SKM-1 treated with dmso at 0.1 percent for 144 hours (cell line): ENCODE measurements at regions not wholly inside any gene's neighbourhood (a gene's known extent, or its start where the extent isn't known, plus 50 kb on each side); places are given as distances from the start of the nearest gene placed in this dataset.
A peak's percentile ranks its signal among the peaks of the same experiment; 100 is the strongest.

Experiments
- DNase-seq: peaks from one replicate; lab custom pipeline; 2025; ENCODE audit not compliant: unreplicated experiment; lab: John Stamatoyannopoulos, UW

GRCh38 chr7:124515106-124515830 lies 250.3 kb downstream of the GPR37 start:
- no peak for DNase-seq

GRCh38 chr7:124514471-124514870 lies 251.1 kb downstream of the GPR37 start:
- DNase-seq: no peak

GRCh38 chr7:124497176-124497575 lies 268.4 kb downstream of the GPR37 start:
- no peak for DNase-seq

- DNase-seq: no peak
Observed at GRCh38 chr7:124489925-124490324, 275.7 kb downstream of the GPR37 start.

GRCh38 chr7:124489082-124489819 lies 276.3 kb downstream of the GPR37 start:
- no peak for DNase-seq

- DNase-seq: no peak
Observed at GRCh38 chr7:124482229-124482628, 283.4 kb downstream of the GPR37 start.

- DNase-seq: no peak
Observed at GRCh38 chr7:124480821-124481290, 284.7 kb downstream of the GPR37 start.

- DNase-seq: no peak
Observed at GRCh38 chr7:124480036-124480820, 285.4 kb downstream of the GPR37 start.

- DNase-seq: no peak
Observed at GRCh38 chr7:124462249-124462648, 303.3 kb downstream of the GPR37 start.

- DNase-seq: no peak
Observed at GRCh38 chr7:124460555-124460954, 305.0 kb downstream of the GPR37 start.

GRCh38 chr7:124460056-124460450 lies 305.5 kb downstream of the GPR37 start:
- DNase-seq: no peak

- no peak for DNase-seq
Observed at GRCh38 chr7:124459101-124460055, 306.2 kb downstream of the GPR37 start.

GRCh38 chr7:124457841-124458240 lies 307.8 kb downstream of the GPR37 start:
- DNase-seq: peak; percentile 56

- no peak for DNase-seq
Observed at GRCh38 chr7:124456286-124456685, 309.3 kb downstream of the GPR37 start.

GRCh38 chr7:124452186-124452585 lies 313.4 kb downstream of the GPR37 start:
- no peak for DNase-seq

GRCh38 chr7:124449896-124450295 lies 315.7 kb downstream of the GPR37 start:
- DNase-seq: no peak

GRCh38 chr7:124444696-124445480 lies 320.7 kb downstream of the GPR37 start:
- no peak for DNase-seq

GRCh38 chr7:124443762-124444161 lies 321.8 kb downstream of the GPR37 start:
- no peak for DNase-seq

- no peak for DNase-seq
Observed at GRCh38 chr7:124440081-124440480, 325.5 kb downstream of the GPR37 start.
